GM18907 (cell line): ENCODE measurements at regions not wholly inside any gene's neighbourhood (a gene's known extent, or its start where the extent isn't known, plus 50 kb on each side); places are given as distances from the start of the nearest gene placed in this dataset.
"Not testable (repeated sequence)": the region's sequence is repeated elsewhere in the genome, so short reads cannot be mapped to it uniquely, and the experiment has no call there.

Experiments
- ATAC-seq: cut with Tn5 transposase; IDR thresholded peaks from one replicate; pipeline ENCODE4 v1.9.1; 2021; ENCODE audit warnings: mild to moderate bottlenecking, moderate library complexity; ENCODE audit not compliant: unreplicated experiment

DNA sequence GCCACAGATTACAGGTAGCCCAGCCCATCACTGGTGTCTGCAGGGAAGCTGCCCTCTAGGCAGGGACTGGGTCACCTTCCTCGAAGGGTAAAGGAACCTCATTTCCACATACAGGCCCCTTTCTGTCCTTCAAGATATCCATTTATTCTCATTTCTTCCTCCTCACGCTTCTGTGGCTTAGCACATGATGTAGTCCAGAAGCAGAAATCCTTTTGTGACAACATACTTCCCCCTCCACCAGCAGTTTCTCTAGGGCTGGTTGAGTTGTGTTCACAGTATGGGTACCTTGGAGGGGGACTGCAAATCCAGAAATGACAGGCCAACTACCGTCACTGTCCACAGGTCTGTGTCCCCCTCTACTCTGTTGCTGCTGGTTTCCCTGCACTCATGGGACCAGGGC is 364.9 kb downstream of the ANAPC1 start:
- no peak for ATAC-seq

GRCh38 chr2:111522231-111522768 is 361.7 kb downstream of the ANAPC1 start:
- ATAC-seq = no peak

DNA sequence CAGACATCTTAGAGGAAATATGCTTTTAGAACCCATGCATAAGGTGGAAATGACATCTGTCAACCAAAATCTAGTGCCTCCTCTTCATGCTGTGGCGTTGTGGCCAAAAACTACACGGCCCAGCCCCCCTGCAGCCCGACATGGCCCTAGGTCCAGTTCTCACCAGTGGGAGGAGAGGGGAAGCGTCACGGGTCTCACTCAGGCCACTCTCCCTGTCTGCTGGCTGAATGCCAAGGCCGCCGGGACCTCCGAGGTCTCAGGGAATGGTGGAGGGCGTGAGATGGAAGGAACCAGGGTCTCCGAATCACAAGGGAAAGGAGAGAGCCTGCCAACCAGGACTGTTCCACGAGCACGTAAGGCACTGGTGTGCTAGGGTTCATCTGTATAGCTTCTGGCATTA is 361.0 kb downstream of the ANAPC1 start:
- ATAC-seq = no peak

GRCh38 chr2:111525026-111525425 is 359.0 kb downstream of the ANAPC1 start:
- ATAC-seq = not testable (repeated sequence)

DNA sequence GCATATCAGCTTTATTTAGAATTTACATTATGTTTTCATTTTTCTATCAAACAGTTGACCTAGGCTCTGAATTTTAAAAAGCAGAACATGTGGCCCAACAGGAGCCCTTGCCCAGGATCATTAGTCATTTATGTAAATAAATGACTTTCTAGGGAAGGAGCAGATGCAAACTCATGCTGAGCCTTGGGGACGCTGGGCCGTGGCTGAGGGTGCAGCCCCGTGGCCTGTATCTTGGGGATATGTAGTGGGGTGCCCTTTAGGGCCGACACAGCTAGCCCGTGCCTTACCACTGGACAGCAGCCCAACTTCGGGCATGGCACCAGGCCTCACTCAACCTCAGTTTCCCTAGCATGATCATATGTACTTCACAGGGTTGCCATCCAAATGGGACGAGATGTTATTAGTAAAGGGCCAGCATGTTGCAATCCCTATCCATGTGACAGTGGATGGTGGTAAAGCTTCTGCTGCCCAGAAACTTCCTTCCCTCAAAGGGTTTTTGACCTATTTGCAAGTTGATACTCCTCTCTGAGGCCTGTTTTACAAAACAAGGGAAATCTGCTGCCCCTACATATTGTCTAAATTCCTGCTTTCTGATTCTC is 357.9 kb downstream of the ANAPC1 start:
- not testable (repeated sequence) for ATAC-seq

DNA sequence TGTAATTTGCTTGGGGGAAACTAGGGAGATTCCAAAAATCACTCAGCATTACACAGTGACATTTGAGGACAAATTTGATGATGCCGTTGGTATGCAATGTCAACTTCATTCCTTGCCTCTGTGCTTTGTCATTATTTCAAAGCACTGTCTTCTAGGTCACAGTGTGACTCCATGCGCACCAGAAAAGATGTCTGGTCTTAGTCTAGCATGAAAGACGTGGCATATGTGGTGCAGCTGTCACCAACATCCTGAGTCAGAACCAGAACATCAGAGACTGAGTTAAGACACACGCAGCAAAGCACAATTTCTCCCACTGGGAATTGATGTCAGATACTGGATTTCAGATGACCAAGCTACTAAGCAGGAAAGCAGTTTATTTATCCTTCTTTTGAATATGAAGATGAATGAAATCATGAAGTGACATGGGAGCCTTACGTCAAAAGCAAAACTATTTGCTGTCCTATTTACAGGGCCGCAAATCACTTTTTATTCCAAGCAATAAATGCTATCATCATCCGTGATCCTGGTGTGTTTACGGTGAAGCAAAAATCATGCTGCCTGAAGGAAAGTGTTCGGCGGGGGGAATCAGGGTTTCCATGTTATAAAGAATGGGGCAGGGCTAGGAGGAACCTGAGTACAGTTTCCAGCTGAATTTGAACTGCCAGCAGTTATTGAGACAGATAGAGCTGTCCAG is 356.1 kb downstream of the ANAPC1 start:
- ATAC-seq = not testable (repeated sequence)

- not testable (repeated sequence) for ATAC-seq
These were observed 355.0 kb downstream of the ANAPC1 start for GRCh38 chr2:111529022-111529421.

DNA sequence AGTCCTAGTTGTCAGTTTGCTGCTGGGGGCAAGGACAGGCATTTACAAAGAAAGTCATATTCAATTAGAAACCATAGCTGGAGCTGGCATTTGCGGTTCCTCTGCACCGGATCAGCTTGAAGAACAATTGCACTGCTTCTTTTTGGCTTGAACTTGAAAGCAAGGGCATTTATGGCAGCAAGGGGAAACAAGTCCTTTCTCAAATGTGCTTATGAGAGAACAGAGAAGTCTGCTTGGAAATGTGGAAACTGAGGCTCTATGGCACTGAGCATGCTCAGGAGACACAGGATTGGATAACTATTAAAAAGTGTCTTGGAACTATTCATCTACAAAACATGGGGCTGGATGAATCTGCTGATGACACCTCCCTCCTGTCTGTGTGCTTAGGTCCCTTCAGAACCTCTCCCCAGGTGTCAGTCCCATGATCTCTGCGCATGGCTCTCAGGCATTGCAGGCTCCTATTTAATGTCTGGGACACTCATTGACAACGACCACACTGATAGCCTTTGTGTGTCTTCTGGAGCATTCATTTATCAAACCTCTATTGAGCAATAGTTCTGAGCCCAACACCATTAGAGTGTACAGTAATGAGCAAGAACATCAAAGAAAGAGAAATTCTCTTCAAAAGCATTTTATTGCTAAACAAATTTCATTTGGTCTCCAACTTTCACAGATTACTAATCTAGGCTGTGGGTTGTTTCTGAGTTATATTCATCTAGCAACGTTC is 353.6 kb downstream of the ANAPC1 start:
- not testable (repeated sequence) for ATAC-seq

DNA sequence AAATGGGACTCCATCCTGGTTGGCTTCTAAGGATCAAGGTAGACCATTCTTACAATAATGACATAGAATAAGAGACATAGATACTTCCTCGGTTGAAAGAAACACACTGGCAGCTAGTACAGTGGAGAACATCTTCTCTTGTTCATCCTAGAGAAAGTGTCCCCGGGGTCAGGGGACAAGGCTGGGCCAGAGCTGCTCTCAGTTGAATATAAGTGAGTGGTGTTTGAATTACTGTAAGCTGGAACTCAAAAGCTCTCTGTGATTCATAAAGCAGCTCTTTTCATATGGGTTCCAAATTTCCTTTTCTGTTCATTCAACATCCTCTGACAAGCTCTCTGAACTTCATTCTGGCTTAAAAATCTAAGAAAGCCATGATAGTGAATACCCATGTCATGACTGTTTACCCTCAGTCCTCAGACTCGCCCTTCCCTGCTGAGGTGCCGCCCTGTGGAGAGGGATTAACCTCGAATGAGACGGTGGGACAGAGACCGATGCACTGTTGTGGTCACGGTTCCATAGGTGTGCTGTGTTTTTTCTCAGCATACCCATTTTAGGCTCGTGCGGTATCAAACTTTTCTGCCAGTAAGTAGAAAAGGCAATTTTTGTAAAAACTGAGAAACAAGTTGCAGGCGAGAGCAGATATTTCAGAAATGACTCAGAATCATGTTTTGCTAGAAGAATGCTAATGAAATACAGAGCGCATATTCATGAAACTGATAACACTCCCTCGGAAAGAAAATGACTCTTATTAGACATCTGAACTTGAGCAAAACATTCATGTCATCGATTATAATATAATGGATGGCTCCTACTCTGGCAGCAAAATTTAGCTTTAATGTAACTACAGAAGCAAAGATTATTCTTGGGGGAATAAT is 351.1 kb downstream of the ANAPC1 start:
- ATAC-seq = not testable (repeated sequence)

GRCh38 chr2:111533557-111534247 is 350.3 kb downstream of the ANAPC1 start:
- not testable (repeated sequence) for ATAC-seq

- no peak for ATAC-seq
These were observed 349.1 kb downstream of the ANAPC1 start for GRCh38 chr2:111534910-111535352.

- ATAC-seq = no peak
These were observed 348.6 kb downstream of the ANAPC1 start for GRCh38 chr2:111535404-111535803.

GRCh38 chr2:111537078-111537655 is 346.8 kb downstream of the ANAPC1 start:
- no peak for ATAC-seq

DNA sequence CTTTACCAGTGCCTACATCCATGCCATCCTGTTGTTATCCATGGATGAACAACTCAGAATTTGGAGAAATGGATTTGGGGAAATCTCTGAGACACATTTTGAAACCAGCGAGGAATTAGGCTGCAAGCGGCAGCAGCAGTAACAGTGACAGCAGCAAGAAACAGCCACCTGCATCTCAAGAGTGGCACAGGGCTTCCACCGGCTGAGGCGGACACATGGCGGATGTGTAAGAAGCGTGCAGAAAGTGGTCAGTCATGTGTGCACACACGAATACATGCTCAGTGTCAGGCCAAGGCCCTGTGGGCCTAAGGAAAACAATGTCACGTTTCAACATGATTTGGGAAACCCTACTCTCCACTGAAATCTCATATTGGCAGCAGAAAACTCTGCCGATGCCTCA is 344.0 kb downstream of the ANAPC1 start:
- not testable (repeated sequence) for ATAC-seq

DNA sequence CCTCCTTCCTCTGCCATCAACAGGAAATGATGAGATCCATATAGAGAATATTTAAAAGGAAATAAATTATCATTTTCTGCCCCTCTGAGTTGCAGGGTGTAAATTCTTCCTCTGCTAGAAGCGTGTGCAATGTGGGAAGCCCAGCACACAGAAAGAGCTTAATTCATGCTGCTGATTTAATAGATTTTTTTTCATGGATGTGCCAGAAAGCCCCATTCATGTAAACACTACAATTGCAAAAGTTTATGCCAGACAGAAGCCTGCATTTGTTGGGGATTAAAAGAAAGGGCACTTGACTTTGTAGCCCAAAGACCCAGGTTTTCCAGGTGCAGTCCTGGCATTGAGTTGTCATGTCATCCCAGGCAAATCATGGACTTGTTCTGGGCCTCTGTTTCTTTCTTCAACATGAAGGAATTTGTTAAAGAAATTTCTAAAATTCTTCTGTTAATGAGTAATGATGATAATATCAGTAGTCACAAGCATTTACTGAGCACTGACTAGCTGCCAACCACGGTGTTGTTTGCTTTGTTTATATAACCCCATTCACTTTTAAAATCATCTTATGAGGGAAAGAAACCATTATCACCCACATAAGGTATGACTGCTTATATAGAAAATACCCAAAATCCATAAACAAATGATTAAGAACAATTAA is 341.7 kb downstream of the ANAPC1 start:
- not testable (repeated sequence) for ATAC-seq

DNA sequence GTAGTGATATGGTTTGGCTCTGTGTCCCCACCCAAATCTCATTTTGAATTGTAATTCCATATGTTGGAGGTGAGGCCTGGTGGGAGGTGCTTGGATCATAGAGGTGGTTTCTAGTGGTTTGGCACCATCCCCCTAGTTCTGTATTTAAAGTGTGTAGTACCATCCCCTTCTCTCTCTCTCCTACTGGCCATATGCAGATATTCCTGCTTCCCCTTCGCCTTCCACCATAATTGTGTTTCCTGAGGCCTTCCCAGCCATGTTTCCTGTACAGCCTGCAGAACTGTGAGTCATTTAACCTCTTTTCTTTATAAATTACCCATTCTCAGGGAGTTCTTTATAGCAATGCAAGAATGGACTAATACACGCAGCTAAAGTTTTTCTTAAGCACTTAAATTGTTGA is 340.0 kb downstream of the ANAPC1 start:
- ATAC-seq = not testable (repeated sequence)

DNA sequence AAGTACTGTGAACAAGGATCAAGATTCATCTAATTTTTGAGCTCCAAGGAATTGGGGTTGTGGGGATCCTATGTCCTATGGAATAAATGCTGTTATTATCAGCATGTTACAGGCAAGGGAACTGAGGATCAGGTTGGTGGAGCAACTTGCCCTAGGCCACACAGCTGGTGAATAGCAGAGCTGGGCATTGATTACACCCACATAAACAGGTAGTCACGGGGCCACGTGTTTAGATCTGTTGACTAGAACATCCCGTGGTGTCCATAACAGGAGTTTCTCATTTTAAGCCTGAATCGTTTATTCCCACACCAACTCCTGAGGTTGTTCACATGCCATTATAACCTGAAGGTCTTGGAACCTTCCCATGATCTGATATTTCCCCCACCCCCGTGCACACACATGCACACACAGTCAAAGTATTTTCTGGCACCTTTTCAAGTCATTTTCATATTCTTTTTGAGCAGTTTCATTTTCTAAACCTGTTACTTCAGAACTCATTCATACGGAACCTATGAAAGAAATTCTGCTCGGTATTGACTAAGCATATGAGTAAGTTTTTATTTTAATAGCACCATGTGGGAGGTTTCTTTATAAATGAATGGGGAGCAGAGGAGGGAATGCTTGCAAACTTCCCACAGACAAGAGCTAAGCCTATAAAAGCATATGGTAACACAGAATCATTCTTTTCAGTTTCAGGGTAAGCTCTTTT is 338.1 kb downstream of the ANAPC1 start:
- ATAC-seq = peak; percentile 54

DNA sequence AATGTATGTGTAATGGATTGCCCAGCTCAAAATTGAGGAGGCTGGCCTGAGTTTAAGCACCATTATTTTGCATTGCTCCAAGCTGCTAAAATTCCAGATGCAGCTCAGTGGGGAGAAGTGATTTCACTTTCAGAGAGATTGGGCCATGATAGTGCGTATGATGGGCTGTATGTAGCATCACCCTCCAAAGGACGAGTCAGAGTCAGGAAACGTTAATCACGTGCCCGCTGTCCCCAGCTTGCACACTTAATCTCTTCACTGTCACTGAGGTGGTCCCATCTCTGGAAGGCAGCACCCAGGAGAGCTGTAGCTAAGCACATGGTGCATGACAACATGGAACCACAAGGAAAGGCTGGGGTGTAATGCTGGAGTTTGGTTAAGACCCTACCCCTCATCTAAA is 337.4 kb downstream of the ANAPC1 start:
- ATAC-seq = not testable (repeated sequence)
